ENCODE measurements at regions not wholly inside any gene's neighbourhood (a gene's known extent, or its start where the extent isn't known, plus 50 kb on each side); places are given as distances from the start of the nearest gene placed in this dataset.

DNA sequence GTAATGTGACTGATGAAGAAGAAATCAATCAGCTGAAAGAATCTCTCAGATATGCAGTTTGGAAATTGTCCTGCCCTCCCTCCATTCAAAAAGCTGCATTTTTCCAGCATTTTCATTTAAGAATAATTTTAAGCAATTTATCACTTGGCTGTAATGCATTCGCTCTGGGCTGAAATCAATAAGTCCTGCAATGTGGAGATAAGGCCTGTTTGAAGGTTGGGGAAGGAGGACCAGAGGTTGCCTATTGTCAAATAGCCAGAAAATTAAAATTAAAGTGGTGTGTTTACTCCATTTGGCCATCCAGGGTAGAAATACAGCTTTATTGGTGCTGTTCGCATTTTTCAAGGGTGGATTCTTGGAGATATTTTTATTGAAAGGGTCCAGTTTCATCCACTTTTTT is 187.6 kb upstream of the NFIA start:
- H3K27me3 ChIP-seq = no peaks in the 10 kb centered on the region
- TF ChIP-seq CTCF (IDR thresholded peaks at IDR 0.05; ENCODE audit: low read depth, low read length) = no peak
- H3K4me1 ChIP-seq = peaks cover 19% of the 10 kb centered on the region
- H3K9me3 ChIP-seq = no peaks in the 10 kb centered on the region
- DNase-seq = no peak
- H3K36me3 ChIP-seq = no peaks in the 10 kb centered on the region
- H3K4me3 ChIP-seq (ENCODE audit: low read depth, low read length) = no peak overlapping the region

GRCh38 chr1:60894130-60894529 is 188.2 kb upstream of the NFIA start:
- Histone ChIP-seq H3K9me3 (no peaks in the 10 kb centered on the region), H3K4me1 (peaks cover 19% of the 10 kb centered on the region), H3K36me3 (no peaks in the 10 kb centered on the region), H3K4me3 (ENCODE audit: low read depth, low read length) (no peak overlapping the region), H3K27me3 (no peaks in the 10 kb centered on the region)
- peak; percentile 61 for DNase-seq
- TF ChIP-seq CTCF (IDR thresholded peaks at IDR 0.05; ENCODE audit: low read depth, low read length) = no peak

DNA sequence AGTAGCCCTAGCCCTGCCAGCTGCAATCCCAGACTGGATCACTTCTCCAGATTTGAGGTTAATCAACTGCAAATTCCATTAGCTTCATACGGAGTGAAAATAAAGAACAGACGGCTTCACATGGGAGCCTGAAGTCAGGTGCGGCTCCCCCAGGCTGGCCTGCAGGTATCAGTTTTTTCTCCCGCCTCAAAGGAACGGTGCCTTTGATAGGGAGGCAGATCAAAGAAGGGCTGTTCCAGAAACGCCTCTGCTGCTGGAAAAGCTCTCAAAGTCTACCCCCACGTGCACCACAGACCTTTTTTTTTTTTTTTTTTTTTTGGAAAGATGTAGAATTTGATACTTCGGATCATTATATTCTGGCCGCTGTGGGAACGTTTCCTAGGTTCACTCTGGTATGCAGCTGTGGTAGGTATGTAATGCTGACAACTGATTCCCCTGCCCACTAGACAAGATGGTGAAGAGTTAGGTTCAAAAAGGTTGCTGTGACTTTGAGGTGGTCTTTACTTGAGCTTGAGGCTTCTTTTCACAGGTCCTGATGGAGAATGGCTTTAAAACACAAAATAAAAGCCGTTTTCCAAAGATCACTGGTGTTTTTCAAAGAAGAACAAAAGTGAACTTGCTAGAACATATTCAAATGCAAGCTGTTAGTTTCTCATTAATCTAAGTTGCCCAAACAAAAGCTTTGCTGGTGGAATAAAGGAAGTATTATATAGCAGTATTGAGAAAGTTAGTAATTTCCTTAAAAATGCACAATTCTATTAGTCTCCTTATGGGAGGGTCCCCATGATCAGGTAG is 189.0 kb upstream of the NFIA start:
- TF ChIP-seq CTCF (IDR thresholded peaks at IDR 0.05; ENCODE audit: low read depth, low read length) = no peak
- DNase-seq = no peak
- H3K27me3 ChIP-seq = no peaks in the 10 kb centered on the region
- no peaks in the 10 kb centered on the region for H3K9me3 ChIP-seq
- H3K36me3 ChIP-seq = no peaks in the 10 kb centered on the region
- H3K4me1 ChIP-seq = peaks cover 24% of the 10 kb centered on the region
- H3K4me3 ChIP-seq (ENCODE audit: low read depth, low read length) = no peak overlapping the region

GRCh38 chr1:60891765-60892164 is 190.6 kb upstream of the NFIA start:
- TF ChIP-seq CTCF (IDR thresholded peaks at IDR 0.05; ENCODE audit: low read depth, low read length) = no peak
- no peaks in the 10 kb centered on the region for H3K36me3 ChIP-seq
- no peak for DNase-seq
- H3K9me3 ChIP-seq = no peaks in the 10 kb centered on the region
- no peaks in the 10 kb centered on the region for H3K27me3 ChIP-seq
- H3K4me1 ChIP-seq = peaks cover 34% of the 10 kb centered on the region
- H3K4me3 ChIP-seq (ENCODE audit: low read depth, low read length) = no peak overlapping the region

DNA sequence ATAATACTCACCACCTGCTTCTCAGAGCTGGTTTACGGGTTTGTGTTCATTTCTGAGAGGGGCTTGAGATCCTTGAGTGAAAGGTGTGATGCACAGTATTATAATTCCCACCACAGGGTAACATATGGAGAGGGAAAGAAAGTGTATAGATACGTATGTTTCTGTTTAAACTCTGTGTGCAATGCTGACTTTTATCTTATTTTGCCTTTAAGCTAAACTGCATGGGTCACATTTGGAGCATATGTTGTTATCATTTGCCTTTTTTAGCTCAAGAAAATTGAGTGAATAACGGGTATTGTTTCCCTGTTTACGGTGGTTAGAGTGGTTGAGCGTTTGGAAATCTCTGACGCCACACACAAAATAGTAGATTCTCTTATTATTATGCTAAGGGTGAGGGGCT is 191.1 kb upstream of the NFIA start:
- peaks cover 37% of the 10 kb centered on the region for H3K4me1 ChIP-seq
- TF ChIP-seq CTCF (IDR thresholded peaks at IDR 0.05; ENCODE audit: low read depth, low read length) = no peak
- H3K9me3 ChIP-seq = no peaks in the 10 kb centered on the region
- H3K27me3 ChIP-seq = no peaks in the 10 kb centered on the region
- no peak overlapping the region for H3K4me3 ChIP-seq (ENCODE audit: low read depth, low read length)
- H3K36me3 ChIP-seq = no peaks in the 10 kb centered on the region
- DNase-seq = no peak

- Histone ChIP-seq H3K4me1 (peaks cover 43% of the 10 kb centered on the region), H3K9me3 (no peaks in the 10 kb centered on the region), H3K27me3 (no peaks in the 10 kb centered on the region), H3K4me3 (ENCODE audit: low read depth, low read length) (no peak overlapping the region), H3K36me3 (no peaks in the 10 kb centered on the region)
- DNase-seq = no peak
- TF ChIP-seq CTCF (IDR thresholded peaks at IDR 0.05; ENCODE audit: low read depth, low read length) = no peak
These were observed 191.7 kb upstream of the NFIA start for GRCh38 chr1:60890664-60891063.
